NCI-H2171 (cell line): ENCODE measurements at regions not wholly inside any gene's neighbourhood (a gene's known extent, or its start where the extent isn't known, plus 50 kb on each side); places are given as distances from the start of the nearest gene placed in this dataset.

Experiments
- DNase-seq: peaks from one replicate; lab custom pipeline; 2025; lab: John Stamatoyannopoulos, UW

DNA sequence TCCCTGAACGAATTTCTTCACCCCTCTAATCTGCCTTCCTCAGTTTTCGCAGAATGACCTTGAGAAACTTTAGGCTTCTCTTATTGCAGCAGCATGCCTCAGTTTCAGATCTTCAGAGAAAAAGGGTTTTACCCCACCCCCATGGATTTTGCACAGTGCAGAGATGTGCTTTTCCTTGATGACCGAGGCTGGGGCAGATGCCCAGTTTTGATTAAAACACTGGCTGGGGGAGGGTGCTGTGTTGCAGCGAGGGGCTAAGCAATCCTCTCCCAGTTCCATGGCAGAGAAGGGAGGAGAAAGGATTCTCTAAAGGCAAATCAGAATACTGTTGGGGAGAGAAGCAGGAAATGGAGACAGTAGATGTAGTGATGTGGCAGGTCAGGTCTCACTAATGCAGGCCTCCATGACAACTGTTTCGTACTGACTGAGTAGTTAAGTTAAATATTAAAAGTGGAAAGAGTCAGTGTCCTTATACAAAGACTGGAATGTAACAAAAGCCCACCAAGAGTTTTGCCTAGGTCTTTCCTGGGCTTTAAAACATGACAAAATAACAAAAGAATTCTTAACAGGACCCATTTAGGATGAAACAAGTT is 50.8 kb upstream of the PDZD8 start:
- DNase-seq, result no peak

DNA sequence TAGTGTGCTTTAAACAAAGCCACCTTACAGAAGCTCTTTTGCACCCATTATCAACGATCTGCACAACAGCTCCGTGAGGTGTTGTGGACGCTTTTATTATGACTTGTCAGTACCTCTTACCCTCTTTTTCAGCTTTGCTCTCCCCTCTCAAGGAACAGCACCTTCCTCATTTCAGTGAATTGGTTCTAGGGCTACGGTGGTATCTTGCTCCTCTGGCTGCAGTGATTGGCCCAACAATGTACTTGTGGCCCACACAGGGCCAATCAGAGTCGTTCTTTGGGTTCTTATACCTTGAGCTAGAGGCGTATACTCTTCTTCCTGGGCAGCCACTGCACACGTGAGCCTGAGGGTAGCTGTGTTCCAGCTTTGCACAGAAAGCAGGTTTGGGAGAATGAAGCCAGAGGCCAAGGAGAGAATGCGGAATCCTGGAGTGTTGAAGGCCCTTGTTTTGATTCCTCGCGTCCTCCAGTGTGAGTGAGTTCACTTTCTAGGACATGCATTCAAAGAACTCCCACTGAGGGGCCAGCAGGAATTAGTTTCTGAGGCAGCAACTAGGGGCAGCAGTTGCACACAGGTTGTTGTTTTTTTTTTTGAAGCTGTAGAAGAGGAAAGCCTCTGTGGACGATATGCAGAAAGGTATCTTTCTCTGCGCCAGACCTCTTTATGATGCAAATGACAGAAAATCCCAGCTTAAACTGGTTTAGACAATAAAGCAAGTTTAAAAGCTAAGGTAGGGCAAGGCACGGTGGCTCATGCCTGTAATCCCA is 49.8 kb upstream of the PDZD8 start:
- DNase-seq, result no peak
